Ishikawa (cell line): ENCODE measurements at regions not wholly inside any gene's neighbourhood (a gene's known extent, or its start where the extent isn't known, plus 50 kb on each side); places are given as distances from the start of the nearest gene placed in this dataset.

ENCODE experiments used
- CEBPB ChIP-seq: IDR thresholded peaks from 2 replicates; pipeline ENCODE4 v1.6.1; 2012
- CREB1 ChIP-seq: IDR thresholded peaks from 2 replicates; pipeline ENCODE4 v1.6.1; 2012; ENCODE audit warnings: low read depth
- EGR1 ChIP-seq: IDR thresholded peaks from 2 replicates; pipeline ENCODE4 v1.6.1; 2012
- EP300 ChIP-seq: IDR thresholded peaks from 2 replicates; pipeline ENCODE4 v1.6.1; 2012; ENCODE audit warnings: borderline replicate concordance
- FOXM1 ChIP-seq: IDR thresholded peaks from 2 replicates; pipeline ENCODE4 v1.6.1; 2012; ENCODE audit warnings: low read depth, borderline replicate concordance
- NFIC ChIP-seq: IDR thresholded peaks from 2 replicates; pipeline ENCODE4 v1.6.1; 2012
- RAD21 ChIP-seq: IDR thresholded peaks from 2 replicates; pipeline ENCODE4 v1.6.1; 2012; ENCODE audit warnings: low read depth
- TAF1 ChIP-seq: IDR thresholded peaks from 2 replicates; pipeline ENCODE4 v1.6.1; 2012; ENCODE audit warnings: low read depth, mild to moderate bottlenecking
- TCF12 ChIP-seq: IDR thresholded peaks from 2 replicates; pipeline ENCODE4 v1.6.1; 2012; ENCODE audit warnings: low read depth
- TEAD4 ChIP-seq: IDR thresholded peaks from 2 replicates; pipeline ENCODE4 v1.6.1; 2012
- USF1 ChIP-seq: IDR thresholded peaks from 2 replicates; pipeline ENCODE4 v1.6.1; 2012
- YY1 ChIP-seq: IDR thresholded peaks from 2 replicates; pipeline ENCODE4 v1.6.1; 2012; ENCODE audit warnings: low read depth
- ZBTB7A ChIP-seq: IDR thresholded peaks from 2 replicates; pipeline ENCODE4 v1.6.1; 2012; ENCODE audit warnings: low read depth
- TF ChIP-seq, protein P1 (sequence below): IDR thresholded peaks from 2 replicates; pipeline ENCODE4 v1.6.1; 2012; ENCODE audit warnings: low read depth, mild to moderate bottlenecking
- TF ChIP-seq, protein P2 (sequence below): IDR thresholded peaks from 2 replicates; pipeline ENCODE4 v1.6.1; 2012

GRCh38 chr2:109703798-109704197, 89.6 kb downstream of the SOWAHC start:
- TF ChIP-seq YY1 (no peak), EGR1 (no peak), EP300 (no peak), TEAD4 (no peak), CEBPB (no peak), ZBTB7A (no peak), FOXM1 (no peak), USF1 (no peak), RAD21 (no peak), TCF12 (no peak)
- TF ChIP-seq, protein P1, sequence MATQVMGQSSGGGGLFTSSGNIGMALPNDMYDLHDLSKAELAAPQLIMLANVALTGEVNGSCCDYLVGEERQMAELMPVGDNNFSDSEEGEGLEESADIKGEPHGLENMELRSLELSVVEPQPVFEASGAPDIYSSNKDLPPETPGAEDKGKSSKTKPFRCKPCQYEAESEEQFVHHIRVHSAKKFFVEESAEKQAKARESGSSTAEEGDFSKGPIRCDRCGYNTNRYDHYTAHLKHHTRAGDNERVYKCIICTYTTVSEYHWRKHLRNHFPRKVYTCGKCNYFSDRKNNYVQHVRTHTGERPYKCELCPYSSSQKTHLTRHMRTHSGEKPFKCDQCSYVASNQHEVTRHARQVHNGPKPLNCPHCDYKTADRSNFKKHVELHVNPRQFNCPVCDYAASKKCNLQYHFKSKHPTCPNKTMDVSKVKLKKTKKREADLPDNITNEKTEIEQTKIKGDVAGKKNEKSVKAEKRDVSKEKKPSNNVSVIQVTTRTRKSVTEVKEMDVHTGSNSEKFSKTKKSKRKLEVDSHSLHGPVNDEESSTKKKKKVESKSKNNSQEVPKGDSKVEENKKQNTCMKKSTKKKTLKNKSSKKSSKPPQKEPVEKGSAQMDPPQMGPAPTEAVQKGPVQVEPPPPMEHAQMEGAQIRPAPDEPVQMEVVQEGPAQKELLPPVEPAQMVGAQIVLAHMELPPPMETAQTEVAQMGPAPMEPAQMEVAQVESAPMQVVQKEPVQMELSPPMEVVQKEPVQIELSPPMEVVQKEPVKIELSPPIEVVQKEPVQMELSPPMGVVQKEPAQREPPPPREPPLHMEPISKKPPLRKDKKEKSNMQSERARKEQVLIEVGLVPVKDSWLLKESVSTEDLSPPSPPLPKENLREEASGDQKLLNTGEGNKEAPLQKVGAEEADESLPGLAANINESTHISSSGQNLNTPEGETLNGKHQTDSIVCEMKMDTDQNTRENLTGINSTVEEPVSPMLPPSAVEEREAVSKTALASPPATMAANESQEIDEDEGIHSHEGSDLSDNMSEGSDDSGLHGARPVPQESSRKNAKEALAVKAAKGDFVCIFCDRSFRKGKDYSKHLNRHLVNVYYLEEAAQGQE = no peak

DNA sequence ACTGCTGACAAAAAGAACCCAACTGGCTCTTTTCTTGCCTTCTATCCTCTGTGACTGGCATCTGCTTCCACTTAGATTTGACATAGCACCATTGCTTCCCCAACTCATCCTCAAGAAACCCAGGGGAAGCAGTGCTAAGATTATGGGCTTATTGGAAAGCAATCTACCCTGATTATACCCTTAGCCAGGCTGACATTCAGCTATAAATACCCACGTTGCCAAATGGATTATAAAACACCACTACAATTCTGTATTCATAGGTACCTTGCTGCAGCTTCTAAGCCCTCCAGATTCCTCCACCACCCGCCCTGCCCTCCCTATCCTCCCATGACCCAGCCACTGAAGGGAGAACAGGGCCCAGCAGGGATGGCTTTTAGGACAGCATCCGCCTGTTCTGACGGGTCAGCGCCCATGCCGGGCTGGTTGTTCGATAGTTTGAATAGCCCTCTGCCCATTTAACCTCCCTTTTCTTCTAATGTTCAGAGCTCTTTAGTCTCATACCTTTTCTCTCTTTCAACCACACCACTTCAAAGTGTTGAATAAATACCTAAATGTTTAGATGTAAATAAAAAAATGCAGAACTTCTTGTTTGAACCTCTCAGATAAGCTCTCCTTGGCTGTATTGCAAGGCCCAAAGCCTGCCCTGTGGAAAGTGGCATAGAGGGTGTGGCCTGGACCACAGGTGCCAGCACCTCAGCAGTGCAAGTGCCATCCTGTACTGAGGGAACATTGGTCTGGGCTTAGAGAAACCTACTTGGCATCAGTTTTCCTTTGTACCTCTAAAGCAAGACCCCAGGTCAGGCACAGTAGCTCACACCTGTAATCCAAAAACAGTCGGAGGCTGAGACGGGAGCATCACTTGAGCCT, 86.6 kb upstream of the RGPD5 start:
- TF ChIP-seq TEAD4 (no peak), CREB1 (no peak), YY1 (no peak), FOXM1 (no peak), EP300 (no peak), CEBPB (no peak), USF1 (no peak), EGR1 (no peak), TAF1 (no peak), NFIC (no peak), RAD21 (no peak), TCF12 (no peak), ZBTB7A (no peak)
- TF ChIP-seq, protein P2, sequence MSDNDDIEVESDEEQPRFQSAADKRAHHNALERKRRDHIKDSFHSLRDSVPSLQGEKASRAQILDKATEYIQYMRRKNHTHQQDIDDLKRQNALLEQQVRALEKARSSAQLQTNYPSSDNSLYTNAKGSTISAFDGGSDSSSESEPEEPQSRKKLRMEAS = no peak
- TF ChIP-seq, protein P1 = no peak

- TF ChIP-seq, protein P2 = no peak
- no peak for TF ChIP-seq RAD21
- TF ChIP-seq FOXM1 = no peak
- no peak for TF ChIP-seq TAF1
- no peak for TF ChIP-seq TEAD4
- TF ChIP-seq CEBPB = no peak
- TF ChIP-seq CREB1 = no peak
- no peak for TF ChIP-seq USF1
- no peak for TF ChIP-seq ZBTB7A
- no peak for TF ChIP-seq YY1
- TF ChIP-seq TCF12 = no peak
- no peak for TF ChIP-seq NFIC
- TF ChIP-seq EGR1 = no peak
- TF ChIP-seq, protein P1 = no peak
- no peak for TF ChIP-seq EP300
Measured at GRCh38 chr2:109710505-109711229, 83.4 kb upstream of the RGPD5 start.
